HG02943 (cell line): ENCODE measurements at regions not wholly inside any gene's neighbourhood (a gene's known extent, or its start where the extent isn't known, plus 50 kb on each side); places are given as distances from the start of the nearest gene placed in this dataset.

Experiments used
- ATAC-seq: cut with Tn5 transposase; IDR thresholded peaks from one replicate; pipeline ENCODE4 v1.9.1; 2021; ENCODE audit warnings: mild to moderate bottlenecking, low read depth, moderate library complexity; ENCODE audit not compliant: unreplicated experiment

GRCh38 chr13:73940098-73940497, 194.1 kb downstream of the KLF12 start:
- ATAC-seq: no peak

DNA sequence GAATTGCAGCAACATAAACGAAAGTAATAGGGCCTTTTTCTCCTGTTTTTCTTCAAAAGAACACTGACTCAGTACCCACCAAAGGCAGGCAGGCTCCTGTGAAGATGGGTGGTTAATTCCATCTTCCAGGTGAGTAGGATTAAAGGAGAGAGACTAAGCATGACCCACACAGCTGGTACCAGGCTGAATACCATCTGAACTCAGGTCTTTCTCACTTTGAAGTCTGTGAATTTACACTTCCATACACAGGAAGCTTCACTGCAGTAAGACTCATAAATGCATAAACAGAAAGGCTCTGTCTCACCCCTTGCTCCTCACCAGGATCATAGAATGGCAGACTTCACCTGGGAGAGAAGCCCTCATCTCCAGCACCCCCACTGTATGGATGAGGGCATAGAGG, 194.6 kb downstream of the KLF12 start:
- ATAC-seq: no peak

DNA sequence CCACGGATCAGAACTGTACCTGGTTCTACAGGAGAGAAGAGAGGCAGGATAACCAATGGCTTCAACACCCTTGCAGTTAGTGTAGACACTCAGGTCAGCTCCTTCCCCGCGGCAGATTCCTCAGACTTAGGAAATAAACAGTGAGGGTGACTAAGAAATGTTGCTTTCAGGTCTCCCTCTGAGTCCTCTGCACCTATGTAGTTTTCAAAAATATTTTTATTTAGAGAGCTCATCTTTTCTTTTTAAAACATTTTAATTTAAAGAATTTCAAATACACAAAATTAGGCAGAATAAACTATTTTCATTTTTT, 195.2 kb downstream of the KLF12 start:
- ATAC-seq: no peak

GRCh38 chr13:73938372-73939070, 195.7 kb downstream of the KLF12 start:
- no peak for ATAC-seq

GRCh38 chr13:73937441-73937840, 196.8 kb downstream of the KLF12 start:
- ATAC-seq: no peak

GRCh38 chr13:73935991-73936390, 198.2 kb downstream of the KLF12 start:
- ATAC-seq: no peak

GRCh38 chr13:73934771-73935170, 199.4 kb downstream of the KLF12 start:
- ATAC-seq: no peak

GRCh38 chr13:73934215-73934641, 200.0 kb downstream of the KLF12 start:
- no peak for ATAC-seq

DNA sequence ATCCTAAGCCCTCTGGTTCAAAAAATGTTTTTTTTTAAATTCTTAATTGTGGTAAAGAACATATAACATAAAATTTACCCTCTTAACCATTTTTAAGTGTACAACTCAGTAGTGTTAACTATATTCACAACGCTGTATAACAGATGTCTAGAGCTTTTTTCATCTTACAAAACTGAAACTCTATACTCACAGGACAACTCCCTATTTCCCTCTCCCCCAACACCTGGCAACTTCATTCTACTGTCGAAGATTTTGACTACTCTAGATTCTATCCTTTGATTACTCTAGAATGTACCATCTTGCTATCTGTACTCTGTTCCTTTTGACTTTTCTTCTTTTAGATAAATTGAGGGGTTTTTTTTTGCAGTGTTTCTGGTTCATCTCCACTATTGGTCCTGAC, 200.4 kb downstream of the KLF12 start:
- ATAC-seq: no peak

DNA sequence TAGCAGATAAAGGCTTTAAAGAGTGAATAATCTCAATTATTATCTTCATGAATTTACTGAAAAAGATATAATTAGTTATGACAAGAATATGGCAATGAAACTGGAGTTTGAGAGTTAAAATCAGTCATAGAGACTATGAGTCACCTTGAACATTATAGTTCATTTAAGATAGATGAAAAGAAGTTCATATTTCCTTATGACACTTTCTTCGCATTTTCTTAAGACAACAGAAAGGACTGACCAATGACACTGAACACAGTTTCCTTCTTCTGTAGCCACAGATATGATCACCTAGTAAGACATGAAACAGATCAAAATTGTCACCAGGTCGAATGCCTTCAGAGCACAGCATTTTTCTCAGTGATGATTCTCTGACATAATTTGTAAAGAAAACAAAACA, 202.1 kb downstream of the KLF12 start:
- ATAC-seq: no peak

GRCh38 chr13:73929287-73929932, 204.8 kb downstream of the KLF12 start:
- no peak for ATAC-seq

DNA sequence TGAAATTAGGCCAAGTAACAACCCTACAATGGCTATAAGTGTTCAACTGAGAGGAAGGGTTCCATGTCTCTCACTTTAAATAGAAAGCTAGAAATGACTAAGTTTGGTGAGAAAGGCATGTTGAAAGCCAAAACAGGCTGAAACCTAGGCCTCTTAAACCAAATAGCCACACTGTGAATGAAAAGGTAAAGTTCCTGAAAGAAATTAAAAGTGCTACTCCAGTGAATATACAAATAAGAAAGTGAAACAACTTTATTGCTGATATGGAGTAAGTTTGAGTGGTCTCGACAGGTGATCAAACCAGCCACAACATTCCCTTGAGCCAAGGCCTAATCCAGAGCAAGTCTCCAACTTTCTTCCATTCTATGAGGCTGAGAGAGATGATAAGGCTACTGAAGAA, 209.6 kb downstream of the KLF12 start:
- ATAC-seq: peak; percentile 65

DNA sequence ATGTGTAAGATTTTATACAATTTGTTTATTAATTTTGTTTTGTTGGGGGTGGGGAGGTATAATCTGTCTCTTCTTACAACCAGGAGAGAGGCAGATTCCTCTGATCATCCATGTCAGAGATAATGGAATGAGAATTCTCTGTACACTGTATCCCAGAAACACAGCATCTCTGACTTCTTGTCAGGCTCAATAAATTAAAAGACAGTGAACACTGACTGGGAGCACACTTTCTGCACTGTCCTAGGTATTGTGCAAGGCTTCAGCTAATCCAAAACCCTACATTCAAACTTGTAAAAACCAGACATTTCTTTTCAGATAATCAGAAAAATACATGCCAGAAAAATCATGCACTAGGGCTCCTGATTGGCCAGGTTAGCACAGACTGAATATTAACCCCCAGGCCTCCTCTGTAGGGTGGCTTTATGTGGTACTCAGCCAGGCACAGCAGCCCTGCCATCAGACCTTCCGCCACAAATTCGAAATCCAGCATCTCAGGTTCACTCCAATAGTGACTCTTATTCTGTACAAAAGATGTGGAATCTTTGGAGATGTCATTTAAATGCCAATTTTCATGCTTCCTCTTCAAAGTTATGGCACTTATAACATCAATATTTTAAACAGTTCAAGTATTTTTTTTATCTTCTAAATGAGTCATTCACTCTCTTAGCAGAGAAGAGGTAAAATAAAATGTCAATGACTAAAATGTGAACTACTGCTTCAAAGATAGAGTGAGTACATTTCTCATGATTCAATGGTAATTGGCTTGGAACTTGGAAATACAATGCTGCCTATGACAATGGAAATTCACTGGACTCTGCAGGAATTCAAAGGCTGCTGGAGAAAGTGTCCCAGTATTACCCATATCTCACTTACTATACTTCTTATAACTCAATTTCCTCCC, 211.5 kb downstream of the KLF12 start:
- no peak for ATAC-seq

GRCh38 chr13:73918691-73919090, 215.5 kb downstream of the KLF12 start:
- no peak for ATAC-seq

DNA sequence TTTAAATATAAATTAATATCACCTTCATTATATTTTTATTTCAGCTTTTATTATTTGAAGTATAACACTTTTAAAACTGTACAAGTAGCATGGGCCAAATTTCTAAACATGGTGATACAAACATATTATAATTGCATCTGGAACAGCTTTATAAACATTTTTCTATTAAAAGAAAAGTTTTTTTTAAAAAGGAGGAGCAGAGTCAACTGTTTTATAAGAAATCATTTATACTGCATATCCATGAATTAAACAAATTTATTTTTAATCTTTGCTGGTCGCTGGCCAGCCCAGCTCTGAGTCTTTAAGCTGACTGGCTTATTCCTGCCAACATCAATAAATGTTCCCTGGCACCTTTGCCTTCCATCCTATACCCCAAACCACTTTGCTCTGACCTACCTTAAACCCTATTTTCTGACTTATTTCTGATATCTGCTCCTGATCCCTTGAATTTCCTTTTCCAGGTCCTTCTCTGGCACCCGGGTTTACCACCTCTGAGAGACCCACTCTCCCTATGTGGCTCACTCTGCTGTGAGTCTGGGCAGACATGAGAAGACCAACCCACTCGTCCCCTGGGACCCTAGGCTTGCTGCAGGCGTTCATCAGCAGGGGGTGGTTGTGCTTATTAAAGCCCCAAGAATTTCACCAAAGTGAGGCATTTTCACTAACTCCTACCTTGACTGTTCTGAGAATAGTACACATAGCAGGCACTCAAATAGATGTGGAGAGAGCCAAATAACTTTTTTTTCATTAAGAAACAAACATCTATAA, 220.3 kb downstream of the KLF12 start:
- no peak for ATAC-seq

DNA sequence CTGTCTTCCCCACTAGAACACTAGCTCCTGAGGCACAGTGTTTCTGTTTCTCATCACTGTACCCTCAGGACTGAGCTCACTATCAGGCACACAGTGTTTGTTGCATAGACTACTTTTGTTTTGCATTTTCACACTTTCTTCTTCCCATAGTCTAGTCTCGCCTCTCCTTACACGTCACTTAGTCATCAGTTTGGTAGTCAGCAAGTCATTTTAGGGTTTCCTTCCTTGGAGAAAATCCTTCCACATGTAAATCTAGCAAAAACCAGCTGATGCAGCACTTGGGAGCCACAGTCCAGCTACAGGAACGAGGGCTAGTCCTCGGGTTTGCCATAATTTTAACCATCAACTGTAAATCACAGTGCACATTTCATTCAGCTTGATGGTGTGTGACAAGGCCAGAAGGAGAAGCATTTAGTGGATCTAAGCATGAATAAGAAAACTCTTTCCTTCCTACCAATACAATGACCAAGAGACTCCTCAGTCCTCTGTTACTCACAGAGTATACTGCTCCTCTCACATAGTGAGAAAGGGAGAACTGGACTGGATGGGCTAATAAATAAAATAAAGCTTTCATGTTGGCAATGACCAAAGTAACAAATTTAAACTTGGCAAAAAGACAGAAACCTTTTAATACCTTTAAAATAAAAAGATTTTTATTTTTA, 221.0 kb downstream of the KLF12 start:
- ATAC-seq: no peak

- ATAC-seq: no peak
Observed at GRCh38 chr13:73911361-73911760, 222.8 kb downstream of the KLF12 start.

DNA sequence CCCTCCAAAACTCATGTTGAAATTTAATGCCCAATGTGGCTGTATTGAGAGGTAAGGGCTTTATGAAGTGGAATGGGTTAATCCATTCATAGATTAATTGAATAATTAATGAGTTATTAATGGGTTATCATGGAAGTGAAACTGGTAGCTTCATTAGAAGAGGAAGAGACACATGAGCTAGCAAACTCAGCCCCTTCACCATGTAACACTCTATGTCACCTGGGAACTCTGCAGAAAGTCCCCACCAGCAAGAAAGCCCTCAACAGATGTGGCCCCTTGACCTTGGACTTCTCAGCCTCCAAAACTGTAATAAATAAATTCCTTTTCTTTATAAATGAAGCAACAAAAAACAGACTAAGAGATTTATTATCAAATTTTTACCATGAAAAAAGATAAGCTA, 223.5 kb downstream of the KLF12 start:
- no peak for ATAC-seq

DNA sequence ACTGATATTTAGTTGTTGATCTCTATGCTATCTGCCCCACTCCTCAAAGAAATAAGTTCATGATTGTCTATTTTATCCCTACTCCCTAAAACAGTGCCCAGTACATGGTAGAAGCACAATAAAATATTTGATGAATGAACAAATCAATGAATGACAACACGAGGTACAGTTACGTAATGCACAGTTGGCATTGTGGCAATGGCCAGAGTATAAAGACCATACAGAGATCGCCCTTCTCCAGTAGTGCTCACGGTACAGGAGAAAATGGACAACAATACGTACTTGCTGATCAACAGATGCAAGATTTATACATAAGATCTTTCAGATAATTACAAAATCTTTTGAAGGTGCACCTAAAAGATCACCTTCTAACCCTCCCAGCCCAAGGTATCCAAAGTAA, 225.4 kb downstream of the KLF12 start:
- no peak for ATAC-seq

GRCh38 chr13:73904625-73905024, 229.6 kb downstream of the KLF12 start:
- no peak for ATAC-seq
